ENCODE measurements at regions not wholly inside any gene's neighbourhood (a gene's known extent, or its start where the extent isn't known, plus 50 kb on each side); places are given as distances from the start of the nearest gene placed in this dataset.
A peak's percentile ranks its signal among the peaks of the same experiment; 100 is the strongest.

GRCh38 chr9:109953300-109953699 lies 173.3 kb downstream of the PALM2AKAP2 start (continued):
- no peak for TF ChIP-seq MYC (IDR thresholded peaks at IDR 0.05; ENCODE audit: borderline replicate concordance, low read length)

GRCh38 chr9:109953813-109954497 lies 174.0 kb downstream of the PALM2AKAP2 start:
- Histone ChIP-seq H3K4me1 (no peaks in the 10 kb centered on the region), H3K4me2 (no peak overlapping the region), H3K27ac (no peak overlapping the region), H3K9me3 (no peaks in the 10 kb centered on the region), H3K4me3 (no peak overlapping the region)
- no peak for FAIRE-seq
- TF ChIP-seq EHMT2 (IDR thresholded peaks at IDR 0.05; ENCODE audit: low read depth) (no peak), USF2 (IDR thresholded peaks at IDR 0.05) (no peak), FOSL2 (IDR thresholded peaks at IDR 0.05) (no peak), FOSL2 (CRISPR knock-in tag; IDR thresholded peaks at IDR 0.05) (no peak)
- DNase-seq (ENCODE audit: low read depth in 1 of 2, low spot score in 1 of 2) = peak in 1 of 2 experiments; percentile 4
- POLR2A ChIA-PET = no interaction called here
- no peak for ATAC-seq
- WGBS (ENCODE audit: missing lambda C conversion rate) = 75% methylated on average over 3 of the region's 3 CpGs
- CTCF ChIA-PET = interaction anchor here (0.5 kb wide), 1 partner anchor 91 kb away, joined by 3 read pairs; no protein-coding TSS in a partner anchor

- no peaks in the 10 kb centered on the region for H3K4me1 ChIP-seq
- no peak overlapping the region for H3K27ac ChIP-seq
- ATAC-seq (no peak), FAIRE-seq (no peak), DNase-seq (ENCODE audit: low read depth in 1 of 2, low spot score in 1 of 2) (no peak)
- ChIA-PET CTCF (interaction anchor here (0.6 to 1.7 kb wide), 7 partner anchors 10 to 374 kb away, joined by 3 to 6 read pairs (median 5); no protein-coding TSS in a partner anchor), POLR2A (no interaction called here)
- H3K4me2 ChIP-seq = no peak overlapping the region
- no peaks in the 10 kb centered on the region for H3K9me3 ChIP-seq
- TF ChIP-seq SREBF2 (IDR thresholded peaks at IDR 0.05) (no peak), PBX3 (IDR thresholded peaks at IDR 0.05) (no peak), JUNB (IDR thresholded peaks at IDR 0.05) (no peak), PHF8 (IDR thresholded peaks at IDR 0.05; ENCODE audit: borderline replicate concordance, low read depth) (no peak), RCOR1 (IDR thresholded peaks at IDR 0.05; ENCODE audit: low read depth, low read length) (no peak), E2F6 (IDR thresholded peaks at IDR 0.05; ENCODE audit: borderline replicate concordance, low read depth) (no peak), ATOH8 (CRISPR knock-in tag; IDR thresholded peaks at IDR 0.05; ENCODE audit: low read depth) (no peak), ZNF302 (CRISPR knock-in tag; IDR thresholded peaks at IDR 0.05) (no peak), MAX (IDR thresholded peaks at IDR 0.05) (no peak), FOSB (CRISPR knock-in tag; IDR thresholded peaks at IDR 0.05) (no peak), ZFP36 (IDR thresholded peaks at IDR 0.05; ENCODE audit: borderline replicate concordance, partially characterized antibody) (no peak), ZC3H11A (IDR thresholded peaks at IDR 0.05) (no peak), MAFK (IDR thresholded peaks at IDR 0.05; ENCODE audit: partially characterized antibody) (no peak), FOSL2 (IDR thresholded peaks at IDR 0.05) (no peak), FOSL2 (CRISPR knock-in tag; IDR thresholded peaks at IDR 0.05) (no peak), FOXS1 (CRISPR knock-in tag; IDR thresholded peaks at IDR 0.05) (no peak), NR3C1 (IDR thresholded peaks at IDR 0.05) (no peak), RAD21 (conservative IDR thresholded peaks at IDR 0.05 in 1 of 2, IDR thresholded peaks at IDR 0.05 in 1 of 2) (no peak), HES2 (IDR thresholded peaks at IDR 0.05) (no peak)
- no peak overlapping the region for H3K4me3 ChIP-seq
- 37% methylated on average over 9 of the region's 9 CpGs for WGBS (ENCODE audit: missing lambda C conversion rate)
These were observed 176.9 kb downstream of the PALM2AKAP2 start for GRCh38 chr9:109956717-109957440.

Measured in A549 (cell line).